ENCODE measurements at regions not wholly inside any gene's neighbourhood (a gene's known extent, or its start where the extent isn't known, plus 50 kb on each side); places are given as distances from the start of the nearest gene placed in this dataset.

- H3K79me2 ChIP-seq (ENCODE audit: insufficient read depth, low read length), result no peaks in the 10 kb centered on the region
- no peaks in the 10 kb centered on the region for H3K27me3 ChIP-seq (ENCODE audit: insufficient read depth, low read length)
- H3K9me3 ChIP-seq (ENCODE audit: low read length), result no peaks in the 10 kb centered on the region
- H2AFZ ChIP-seq (ENCODE audit: low read length), result no peak overlapping the region
- no peak for TF ChIP-seq CTCF (IDR thresholded peaks at IDR 0.05; ENCODE audit: low read length)
- no peak for TF ChIP-seq EZH2 (IDR thresholded peaks at IDR 0.05; ENCODE audit: borderline replicate concordance, low read length)
- H3K4me3 ChIP-seq (ENCODE audit: low read depth, low read length, poor library complexity, severe bottlenecking), result no peak overlapping the region
- H3K36me3 ChIP-seq (ENCODE audit: insufficient read depth, low read length), result no peaks in the 10 kb centered on the region
- H3K4me1 ChIP-seq (ENCODE audit: insufficient read depth, low read length, severe bottlenecking), result no peaks in the 10 kb centered on the region
- H3F3A ChIP-seq (ENCODE audit: insufficient read depth, low read length), result no peaks in the 10 kb centered on the region
- no peaks in the 10 kb centered on the region for H4K20me1 ChIP-seq (ENCODE audit: insufficient read depth, low read length)
- no peak overlapping the region for H3K27ac ChIP-seq (ENCODE audit: low read depth, low read length, poor library complexity, severe bottlenecking)
- H3K4me2 ChIP-seq (ENCODE audit: low read length), result no peak overlapping the region
- H3K9me2 ChIP-seq (ENCODE audit: low read depth, low read length), result no peaks in the 10 kb centered on the region
- H3K9ac ChIP-seq (ENCODE audit: low read length), result no peak overlapping the region
Observed at GRCh38 chr12:34397591-34398365, 375.5 kb downstream of the ALG10 start.

- no peak overlapping the region for H2AFZ ChIP-seq (ENCODE audit: low read length)
- H3K36me3 ChIP-seq (ENCODE audit: insufficient read depth, low read length), result no peaks in the 10 kb centered on the region
- H3K79me2 ChIP-seq (ENCODE audit: insufficient read depth, low read length), result no peaks in the 10 kb centered on the region
- no peaks in the 10 kb centered on the region for H3K4me1 ChIP-seq (ENCODE audit: insufficient read depth, low read length, severe bottlenecking)
- no peaks in the 10 kb centered on the region for H3K27me3 ChIP-seq (ENCODE audit: insufficient read depth, low read length)
- no peak overlapping the region for H3K9ac ChIP-seq (ENCODE audit: low read length)
- no peaks in the 10 kb centered on the region for H3F3A ChIP-seq (ENCODE audit: insufficient read depth, low read length)
- H3K4me2 ChIP-seq (ENCODE audit: low read length), result no peak overlapping the region
- TF ChIP-seq CTCF (IDR thresholded peaks at IDR 0.05; ENCODE audit: low read length) (no peak), EZH2 (IDR thresholded peaks at IDR 0.05; ENCODE audit: borderline replicate concordance, low read length) (no peak)
- H3K9me2 ChIP-seq (ENCODE audit: low read depth, low read length), result no peaks in the 10 kb centered on the region
- no peak overlapping the region for H3K27ac ChIP-seq (ENCODE audit: low read depth, low read length, poor library complexity, severe bottlenecking)
- H3K4me3 ChIP-seq (ENCODE audit: low read depth, low read length, poor library complexity, severe bottlenecking), result no peak overlapping the region
- no peaks in the 10 kb centered on the region for H4K20me1 ChIP-seq (ENCODE audit: insufficient read depth, low read length)
- H3K9me3 ChIP-seq (ENCODE audit: low read length), result no peaks in the 10 kb centered on the region
Observed at GRCh38 chr12:34398366-34398705, 376.0 kb downstream of the ALG10 start.

- H3K9me3 ChIP-seq (ENCODE audit: low read length), result no peaks in the 10 kb centered on the region
- no peak overlapping the region for H3K27ac ChIP-seq (ENCODE audit: low read depth, low read length, poor library complexity, severe bottlenecking)
Observed at GRCh38 chr12:34398706-34399630, 376.7 kb downstream of the ALG10 start.

More at GRCh38 chr12:34398706-34399630, 376.7 kb downstream of the ALG10 start:
- no peaks in the 10 kb centered on the region for H3K4me1 ChIP-seq (ENCODE audit: insufficient read depth, low read length, severe bottlenecking)
- no peaks in the 10 kb centered on the region for H3K36me3 ChIP-seq (ENCODE audit: insufficient read depth, low read length)
- no peaks in the 10 kb centered on the region for H3K27me3 ChIP-seq (ENCODE audit: insufficient read depth, low read length)
- no peak for TF ChIP-seq EZH2 (IDR thresholded peaks at IDR 0.05; ENCODE audit: borderline replicate concordance, low read length)
- no peak for TF ChIP-seq CTCF (IDR thresholded peaks at IDR 0.05; ENCODE audit: low read length)
- no peak overlapping the region for H2AFZ ChIP-seq (ENCODE audit: low read length)
- H3K9ac ChIP-seq (ENCODE audit: low read length), result no peak overlapping the region
- H4K20me1 ChIP-seq (ENCODE audit: insufficient read depth, low read length), result no peaks in the 10 kb centered on the region
- H3K9me2 ChIP-seq (ENCODE audit: low read depth, low read length), result no peaks in the 10 kb centered on the region
- no peak overlapping the region for H3K4me3 ChIP-seq (ENCODE audit: low read depth, low read length, poor library complexity, severe bottlenecking)
- H3K79me2 ChIP-seq (ENCODE audit: insufficient read depth, low read length), result no peaks in the 10 kb centered on the region
- no peak overlapping the region for H3K4me2 ChIP-seq (ENCODE audit: low read length)
- H3F3A ChIP-seq (ENCODE audit: insufficient read depth, low read length), result no peaks in the 10 kb centered on the region
